HepG2 (cell line): ENCODE measurements at regions not wholly inside any gene's neighbourhood (a gene's known extent, or its start where the extent isn't known, plus 50 kb on each side); places are given as distances from the start of the nearest gene placed in this dataset.
A peak's percentile ranks its signal among the peaks of the same experiment; 100 is the strongest.

ENCODE experiments used
- ATAC-seq: fragments of 200-7000 bp; cut with Tn5 transposase; 3 replicates; pipeline ENCODE4 v1.9.1; 2020; ENCODE audit warnings: mild to moderate bottlenecking, moderate library complexity
- BruUV-seq: library from RNA; stranded (reverse); fragments of 400-500 nt; replicated peaks from 2 replicates; lab custom pipeline; 2021; lab: Mats Ljungman, UMichigan
- CTCF ChIA-PET: fragments of 300-600 bp; formaldehyde crosslinking; extraction: SDS; loops from one replicate; lab custom pipeline; 2021; ENCODE audit warnings: low total read pairs, inconsistent platforms, low intra/inter-chr PET ratio; lab: Yijun Ruan, JAX
- POLR2A ChIA-PET: fragments of 350-600 bp; sonication (Branson Sonifier 250); formaldehyde crosslinking; loops from one replicate; lab custom pipeline; 2020; ENCODE audit warnings: antibody characterized with exemption, inconsistent platforms; lab: Yijun Ruan, JAX
- DNase-seq: peaks from one replicate; pipeline ENCODE4 v3.0.0-alpha.2; 2015; ENCODE audit warnings: low spot score
- FAIRE-seq: peaks from 3 replicates; lab custom pipeline; 2011; peaks lifted over from hg19 to GRCh38; lab: Jason Lieb, UNC
- H2AFZ ChIP-seq: one replicate; pipeline ENCODE4 v1.6.1; 2011; ENCODE audit warnings: low read length, inconsistent platforms
- H3K27ac ChIP-seq: fragments of 300-600 bp; 3 replicates; pipeline ENCODE4 v1.8.0; 2011; ENCODE audit warnings: mixed run types, mild to moderate bottlenecking, mixed read lengths, low read length, inconsistent platforms; ENCODE audit not compliant: insufficient read depth; ENCODE audit errors: extremely low read length
- H3K27me3 ChIP-seq, 2 experiments: fragments of 200-600 bp in 1 of 2; 2 replicates in 1 of 2; 3 replicates in 1 of 2; pipeline versions ENCODE4 v1.6.0 to v1.8.0; 2011; ENCODE audit warnings: low read length in 2 of 2, mild to moderate bottlenecking in 2 of 2, moderate library complexity in 2 of 2, inconsistent platforms in 1 of 2; ENCODE audit not compliant: insufficient read depth in 2 of 2, control insufficient read depth in 1 of 2
- H3K36me3 ChIP-seq, 2 experiments: fragments of 200-600 bp in 1 of 2; replicated peaks in 1 of 2; 2 replicates in 1 of 2; 3 replicates in 1 of 2; pipeline versions ENCODE4 v1.5.1 to v1.8.0; 2011; ENCODE audit warnings: low read length in 2 of 2, inconsistent platforms in 1 of 2; ENCODE audit not compliant: insufficient read depth in 2 of 2, control insufficient read depth in 1 of 2
- H3K4me1 ChIP-seq: 2 replicates; pipeline ENCODE4 v1.5.1; 2012; ENCODE audit warnings: low read length, inconsistent platforms; ENCODE audit not compliant: insufficient read depth
- H3K4me2 ChIP-seq: 2 replicates; pipeline ENCODE4 v1.6.0; 2011; ENCODE audit warnings: low read depth, low read length, inconsistent platforms
- H3K4me3 ChIP-seq, 3 experiments: fragments of 200-600 bp in 1 of 3; sonication (generic), shearing (Covaris generic) in 1 of 3; replicated peaks in 1 of 3; 2 replicates each; pipeline ENCODE4 v1.5.1; 2011 to 2016; ENCODE audit warnings: low read length in 3 of 3, inconsistent platforms in 2 of 3, low read depth in 2 of 3, mild to moderate bottlenecking in 2 of 3, control low read depth in 1 of 3, mixed read lengths in 1 of 3; ENCODE audit not compliant: insufficient read depth in 1 of 3
- H3K79me2 ChIP-seq: one replicate; pipeline ENCODE4 v1.6.1; 2011; ENCODE audit warnings: low read length, inconsistent platforms; ENCODE audit not compliant: insufficient read depth
- H3K9ac ChIP-seq: 2 replicates; pipeline ENCODE4 v1.6.0; 2011; ENCODE audit warnings: mild to moderate bottlenecking, low read depth, low read length, inconsistent platforms; ENCODE audit not compliant: insufficient read depth
- H3K9me3 ChIP-seq: 2 replicates; pipeline ENCODE4 v1.5.1; 2012; ENCODE audit warnings: mild to moderate bottlenecking, low read length
- H4K20me1 ChIP-seq: 2 replicates; pipeline ENCODE4 v1.6.0; 2011; ENCODE audit warnings: inconsistent platforms, mild to moderate bottlenecking, low read length, moderate library complexity; ENCODE audit not compliant: insufficient read depth
- ARID2 ChIP-seq: sonication (generic); formaldehyde crosslinking; IDR thresholded peaks from 2 replicates; pipeline ENCODE4 v1.8.1; 2022; ENCODE audit warnings: mild to moderate bottlenecking, missing genetic modification reagents, borderline replicate concordance
- ATF4 ChIP-seq, 2 experiments: fragments of 450-650 bp in 1 of 2; sonication (generic) in 1 of 2; formaldehyde crosslinking; IDR thresholded peaks; 2 replicates each; pipeline versions ENCODE4 v1.5.0 to v1.8.0; 2020 to 2022; ENCODE audit warnings: mild to moderate bottlenecking in 1 of 2, missing genetic modification reagents in 1 of 2
- CREM ChIP-seq, 2 experiments: sonication (generic) in 1 of 2; formaldehyde crosslinking in 1 of 2; IDR thresholded peaks; 2 replicates each; pipeline versions ENCODE4 v1.4.0 to v1.6.1; 2016 to 2020; ENCODE audit warnings: antibody characterized with exemption in 1 of 2, mild to moderate bottlenecking in 1 of 2, missing genetic modification reagents in 1 of 2
- FOXK2 ChIP-seq: fragments of 450-650 bp; IDR thresholded peaks from 2 replicates; pipeline ENCODE4 v1.6.1; 2016
- HNRNPH1 ChIP-seq: fragments of 200-400 bp; formaldehyde crosslinking; optimal IDR thresholded peaks from 2 replicates; pipeline ENCODE3; 2017; ENCODE audit warnings: mild to moderate bottlenecking, low read depth, low read length
- MAFK ChIP-seq, 2 experiments: IDR thresholded peaks in 1 of 2; conservative IDR thresholded peaks in 1 of 2; 2 replicates each; pipeline ENCODE4 v1.6.1; 2011; ENCODE audit warnings: improper control_type of control experiment in 2 of 2, low read length in 2 of 2
- MTERF4 ChIP-seq: sonication (generic); formaldehyde crosslinking; IDR thresholded peaks from 2 replicates; pipeline ENCODE4 v1.8.0; 2023; ENCODE audit warnings: mild to moderate bottlenecking, missing genetic modification reagents
- NFIC ChIP-seq: IDR thresholded peaks from 2 replicates; pipeline ENCODE4 v1.6.1; 2012; ENCODE audit warnings: mild to moderate bottlenecking, low read length, inconsistent platforms
- STAT5B ChIP-seq: sonication (generic); formaldehyde crosslinking; IDR thresholded peaks from 2 replicates; pipeline ENCODE4 v1.4.0; 2020; ENCODE audit warnings: missing genetic modification reagents
- TGIF2 ChIP-seq: IDR thresholded peaks from 2 replicates; pipeline ENCODE4 v1.6.1; 2016; ENCODE audit warnings: control low read depth, missing compliant biosample characterization
- TMF1 ChIP-seq: sonication (generic); formaldehyde crosslinking; IDR thresholded peaks from 2 replicates; pipeline ENCODE4 v1.8.1; 2022; ENCODE audit warnings: low read depth, missing genetic modification reagents
- TP53 ChIP-seq: sonication (generic); formaldehyde crosslinking; conservative IDR thresholded peaks from 2 replicates; pipeline ENCODE4 v1.4.0; 2020; ENCODE audit warnings: missing genetic modification reagents
- ZBTB44 ChIP-seq: sonication (generic); formaldehyde crosslinking; IDR thresholded peaks from 2 replicates; pipeline ENCODE4 v1.4.0; 2020; ENCODE audit warnings: missing genetic modification reagents
- ZMYM2 ChIP-seq: sonication (generic); formaldehyde crosslinking; IDR thresholded peaks from 2 replicates; pipeline ENCODE4 v1.8.0; 2022; ENCODE audit warnings: mild to moderate bottlenecking, missing genetic modification reagents
- ZNF253 ChIP-seq: sonication (generic); formaldehyde crosslinking; IDR thresholded peaks from 2 replicates; pipeline ENCODE4 v1.8.0; 2022; ENCODE audit warnings: mild to moderate bottlenecking, missing genetic modification reagents, borderline replicate concordance
- ZNF292 ChIP-seq: sonication (generic); formaldehyde crosslinking; IDR thresholded peaks from 2 replicates; pipeline ENCODE4 v1.8.1; 2022; ENCODE audit warnings: mild to moderate bottlenecking, low read depth, missing genetic modification reagents, borderline replicate concordance
- WGBS: methylation state at CpG from one replicate; pipeline ENCODE4 v1.1.6; 2017; ENCODE audit warnings: low lambda C conversion rate; 5-methylcytosine and 5-hydroxymethylcytosine counted together
- in situ Hi-C: cut with HindIII; loops from 2 replicates; pipeline ENCODE4 v1.10.0; 2017; ENCODE audit warnings: low pct_unique_long_range_greater_than_20kb; ENCODE audit not compliant: extremely low pct_ligation_motif_present
- intact Hi-C: fragments of 100-400 bp; cut with micrococcal nuclease; formaldehyde crosslinking; loops from one replicate; pipeline ENCODE4 v1.10.0; 2022; ENCODE audit not compliant: unreplicated experiment

GRCh38 chr4:31411565-31411964 lies 691.4 kb downstream of the PCDH7 start:
- Histone ChIP-seq H3K4me1 (peaks cover 9% of the 10 kb centered on the region), H3K79me2 (no peaks in the 10 kb centered on the region), H3K4me3 (no peak overlapping the region), H3K9me3 (no peaks in the 10 kb centered on the region), H3K27me3 (no peaks in the 10 kb centered on the region), H3K4me2 (no peak overlapping the region), H3K36me3 (no peaks in the 10 kb centered on the region), H3K9ac (no peak overlapping the region), H2AFZ (no peak overlapping the region), H3K27ac (no peak overlapping the region), H4K20me1 (no peaks in the 10 kb centered on the region)
- DNase-seq (peak; percentile 16), FAIRE-seq (no peak), ATAC-seq (peak; percentile 44; the same call in 1 of the 3 replicates)
- ChIA-PET POLR2A (no interaction called here), CTCF (no interaction called here)
- 2% methylated on average over 1 of the region's 1 CpG for WGBS
- in situ Hi-C loops (no loop called here), intact Hi-C loops (no loop called here)
- TF ChIP-seq ZMYM2 (no peak), HNRNPH1 (no peak), TMF1 (CRISPR knock-in tag) (no peak), NFIC (peak; percentile 49; the same call in 1 of the 2 replicates)
- BruUV-seq: no TSS peak

- 49% methylated on average over 3 of the region's 3 CpGs for WGBS
- H3K4me2 ChIP-seq: no peak overlapping the region
- BruUV-seq: no TSS peak
- no peaks in the 10 kb centered on the region for H4K20me1 ChIP-seq
- H3K79me2 ChIP-seq: no peaks in the 10 kb centered on the region
- ChIA-PET POLR2A (no interaction called here), CTCF (no interaction called here)
- no peak overlapping the region for H2AFZ ChIP-seq
- H3K9ac ChIP-seq: no peak overlapping the region
- peaks cover 9% of the 10 kb centered on the region for H3K4me1 ChIP-seq
- H3K4me3 ChIP-seq: no peak overlapping the region
- no peak overlapping the region for H3K27ac ChIP-seq
- no peaks in the 10 kb centered on the region for H3K27me3 ChIP-seq
- H3K9me3 ChIP-seq: no peaks in the 10 kb centered on the region
- in situ Hi-C loops: no loop called here
- intact Hi-C loops: no loop called here
- no peaks in the 10 kb centered on the region for H3K36me3 ChIP-seq
- DNase-seq: no peak
- no peak for ATAC-seq
- no peak for FAIRE-seq
- no peak for TF ChIP-seq STAT5B (CRISPR knock-in tag)
- TF ChIP-seq ATF4 (CRISPR knock-in tag; IDR thresholded peaks at IDR 0.05): no peak
- TF ChIP-seq ZNF253: no peak
- no peak for TF ChIP-seq TP53 (CRISPR knock-in tag)
- TF ChIP-seq FOXK2: no peak
- TF ChIP-seq MTERF4 (CRISPR knock-in tag): no peak
- TF ChIP-seq ZBTB44 (CRISPR knock-in tag): no peak
- TF ChIP-seq ZNF292 (CRISPR knock-in tag): no peak
- no peak for TF ChIP-seq TGIF2 (CRISPR knock-in tag)
- no peak for TF ChIP-seq CREM (IDR thresholded peaks at IDR 0.05)
- no peak for TF ChIP-seq CREM (CRISPR knock-in tag; IDR thresholded peaks at IDR 0.05)
- no peak for TF ChIP-seq ARID2 (CRISPR knock-in tag)
- no peak for TF ChIP-seq MAFK (conservative IDR thresholded peaks at IDR 0.05 in 1 of 2, IDR thresholded peaks at IDR 0.05 in 1 of 2; ENCODE audit: low read length in 2 of 2)
Observed at GRCh38 chr4:31415629-31416028, 695.5 kb downstream of the PCDH7 start.
